ENCODE measurements at regions not wholly inside any gene's neighbourhood (a gene's known extent, or its start where the extent isn't known, plus 50 kb on each side); places are given as distances from the start of the nearest gene placed in this dataset.

- H3K79me2 ChIP-seq (ENCODE audit: insufficient read depth, low read length), result no peaks in the 10 kb centered on the region
- no peaks in the 10 kb centered on the region for H3K27me3 Mint-ChIP-seq (ENCODE audit: low read depth)
- no peak overlapping the region for H2BK20ac ChIP-seq (ENCODE audit: low read depth, low read length, poor library complexity, severe bottlenecking)
- WGBS (ENCODE audit: extremely low coverage, insufficient read length, low lambda C conversion rate), result no CpG with 5 or more reads among the region's 1 CpG
- H3K9me3 Mint-ChIP-seq, result no peaks in the 10 kb centered on the region
- H3T11ph ChIP-seq (ENCODE audit: low read length), result no peak overlapping the region
- no peaks in the 10 kb centered on the region for H3K79me1 ChIP-seq (ENCODE audit: insufficient read depth, low read depth, low read length, poor library complexity, severe bottlenecking)
- H3K23ac ChIP-seq (ENCODE audit: insufficient read length, low read depth, low read length), result no peak overlapping the region
- no peak overlapping the region for H2AK5ac ChIP-seq (ENCODE audit: insufficient read length, low read length)
- no peak overlapping the region for H3K9ac ChIP-seq (ENCODE audit: extremely low read depth, insufficient read length, low read length)
- H3K14ac ChIP-seq (ENCODE audit: insufficient read depth, low read length), result no peak overlapping the region
- H3K4me2 ChIP-seq (ENCODE audit: insufficient read depth, insufficient read length, low read length), result no peak overlapping the region
- no peak for DNase-seq
- H3K27me3 ChIP-seq (ENCODE audit: insufficient read depth, low read length), result no peaks in the 10 kb centered on the region
- no peak overlapping the region for H3K27ac Mint-ChIP-seq
- H3K23me2 ChIP-seq (ENCODE audit: insufficient read length, low read depth, low read length, poor library complexity, severe bottlenecking), result no peaks in the 10 kb centered on the region
- H4K5ac ChIP-seq (ENCODE audit: insufficient read length, low read depth, low read length), result no peak overlapping the region
- no peak overlapping the region for H3K4me3 Mint-ChIP-seq
- H2BK15ac ChIP-seq (ENCODE audit: low read depth, low read length), result no peak overlapping the region
- H3K18ac ChIP-seq (ENCODE audit: insufficient read length, low read depth, low read length), result no peak overlapping the region
- H3K4ac ChIP-seq (ENCODE audit: low read depth, low read length), result no peak overlapping the region
- H2BK5ac ChIP-seq (ENCODE audit: insufficient read length, low read length), result no peak overlapping the region
- H3K4me1 Mint-ChIP-seq, result peaks cover 17 to 34% of the 10 kb centered on the region in 2 experiments
- H4K20me1 ChIP-seq (ENCODE audit: control insufficient read depth, insufficient read depth, insufficient read length), result no peaks in the 10 kb centered on the region
- no peak overlapping the region for H2BK120ac ChIP-seq (ENCODE audit: low read depth, low read length, poor library complexity, severe bottlenecking)
- H3K36me3 Mint-ChIP-seq (ENCODE audit: insufficient read depth in 1 of 3, low read depth in 3 of 3), result no peaks in the 10 kb centered on the region
- no peak overlapping the region for H2BK12ac ChIP-seq (ENCODE audit: insufficient read length, low read depth, low read length)
- no peak overlapping the region for H2AFZ ChIP-seq (ENCODE audit: low read length)
- H3K9me3 ChIP-seq (ENCODE audit: control insufficient read depth, low read depth, low read length), result no peaks in the 10 kb centered on the region
- no peak overlapping the region for H3K27ac ChIP-seq (ENCODE audit: insufficient read length, low read depth, low read length)
- H4K91ac ChIP-seq (ENCODE audit: insufficient read length, low read depth, low read length), result no peak overlapping the region
- no peak overlapping the region for H3K56ac ChIP-seq (ENCODE audit: insufficient read length, low read depth, low read length)
- H3K4me1 ChIP-seq (ENCODE audit: insufficient read depth, low read length), result no peaks in the 10 kb centered on the region; the same call in 1 of the 2 replicates
- no peak for TF ChIP-seq CTCF (conservative IDR thresholded peaks at IDR 0.05)
- no peak overlapping the region for H4K8ac ChIP-seq (replicated peaks; ENCODE audit: insufficient read length, low read depth, low read length)
Observed at GRCh38 chr5:143921525-143922311, 109.8 kb downstream of the HMHB1 start.
